Activated effector memory CD4-positive, alpha-beta T cell treated with anti-CD3 and anti-CD28 coated beads, Interleukin-2, amount 50 U/mL, for 16 hours (primary cell): ENCODE measurements at regions not wholly inside any gene's neighbourhood (a gene's known extent, or its start where the extent isn't known, plus 50 kb on each side); places are given as distances from the start of the nearest gene placed in this dataset.

Experiments used
- DNase-seq: peaks from one replicate; pipeline ENCODE4 v3.0.0-alpha.2; 2020

- no peak for DNase-seq
Observed at GRCh38 chrX:140848800-140849199, 139.2 kb downstream of the LINC00632 start.

- DNase-seq = no peak
Observed at GRCh38 chrX:140860718-140861117, 141.7 kb upstream of the SPANXB1 start.

GRCh38 chrX:140866446-140866845 is 135.9 kb upstream of the SPANXB1 start:
- no peak for DNase-seq

GRCh38 chrX:140912606-140913005 is 89.8 kb upstream of the SPANXB1 start:
- DNase-seq = no peak

DNA sequence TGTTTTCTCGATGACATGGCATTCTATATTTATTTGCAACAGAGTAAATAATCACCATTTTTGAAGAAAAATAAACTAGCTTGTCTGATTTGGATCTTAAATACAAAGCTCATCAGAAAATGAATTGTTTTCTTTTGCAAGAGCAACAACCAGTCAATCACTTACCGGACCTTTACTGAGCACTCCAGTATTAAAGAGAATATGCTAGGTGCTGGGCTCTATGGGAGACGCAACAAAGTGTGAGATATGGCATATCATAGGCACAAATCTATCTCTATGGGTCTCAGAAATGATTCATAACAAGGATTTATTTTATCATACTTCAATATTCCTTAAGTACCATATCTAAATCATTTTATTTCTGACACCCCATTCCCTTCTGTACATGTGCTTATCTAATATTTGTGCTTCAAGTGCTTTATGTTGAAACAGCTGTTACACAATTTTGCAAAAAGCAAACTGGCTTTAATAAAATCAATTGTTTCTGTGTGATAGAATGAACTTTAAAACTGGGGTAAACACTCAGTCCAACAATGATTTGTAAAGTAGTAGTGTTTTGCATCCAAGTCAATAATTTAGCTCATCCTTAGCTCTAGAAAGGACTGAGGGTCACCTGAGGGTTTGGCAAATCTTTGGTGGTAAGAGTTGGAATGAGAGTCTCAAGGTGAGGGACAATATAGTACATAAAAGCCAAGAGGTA is 88.4 kb upstream of the SPANXB1 start:
- no peak for DNase-seq

DNA sequence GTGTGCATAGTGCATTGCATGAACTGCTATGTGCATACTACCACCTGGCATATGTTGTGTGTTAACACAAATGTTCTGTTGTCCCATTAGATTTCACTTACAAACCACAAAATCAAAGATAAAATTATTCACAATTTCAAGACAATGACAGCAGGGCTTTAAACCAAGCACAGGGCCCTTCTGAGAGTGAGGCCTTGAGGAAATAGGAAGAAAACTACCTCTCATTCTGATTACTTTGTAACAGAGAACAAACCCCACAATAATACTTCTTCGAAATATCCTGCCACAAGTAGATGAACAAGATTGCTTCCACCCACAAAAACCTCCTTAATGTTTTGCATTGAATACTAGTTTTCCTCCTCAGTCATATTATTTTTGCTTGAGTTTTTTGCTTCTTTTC is 85.5 kb upstream of the SPANXB1 start:
- DNase-seq = no peak

- DNase-seq = no peak
Observed at GRCh38 chrX:140917354-140918115, 84.9 kb upstream of the SPANXB1 start.

DNA sequence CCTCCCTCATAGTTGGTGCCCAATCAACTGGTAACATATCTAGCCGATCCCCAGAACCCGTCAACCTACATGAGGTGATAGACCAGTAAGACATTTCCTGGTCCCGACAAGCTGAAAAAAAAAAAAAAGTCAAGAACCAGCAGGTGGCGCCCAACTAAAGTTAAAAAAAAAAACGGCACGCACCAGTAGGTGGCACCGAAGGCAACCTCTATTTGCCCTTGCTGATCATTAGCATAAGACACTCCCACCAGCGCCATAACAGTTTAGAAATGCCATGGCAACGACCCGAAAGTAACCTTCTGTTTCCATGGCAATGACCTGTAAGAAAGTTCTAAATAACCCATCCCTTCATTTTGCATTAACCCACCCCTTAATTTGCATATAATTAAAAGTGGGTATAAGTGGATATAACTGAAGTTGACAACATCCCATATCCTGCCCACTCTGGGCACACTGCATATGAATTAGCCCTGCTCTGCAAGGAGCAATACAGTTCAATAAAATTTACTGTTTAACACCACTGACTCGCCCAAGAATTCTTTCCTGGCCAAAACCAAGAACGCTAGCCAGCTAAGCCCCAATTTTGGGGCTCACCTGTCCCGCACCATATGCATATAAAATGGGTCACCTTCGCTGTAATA is 83.9 kb upstream of the SPANXB1 start:
- DNase-seq = peak; percentile 63

GRCh38 chrX:140920416-140920815 is 82.0 kb upstream of the SPANXB1 start:
- no peak for DNase-seq

- DNase-seq = no peak
Observed at GRCh38 chrX:140923118-140923517, 79.3 kb upstream of the SPANXB1 start.

DNA sequence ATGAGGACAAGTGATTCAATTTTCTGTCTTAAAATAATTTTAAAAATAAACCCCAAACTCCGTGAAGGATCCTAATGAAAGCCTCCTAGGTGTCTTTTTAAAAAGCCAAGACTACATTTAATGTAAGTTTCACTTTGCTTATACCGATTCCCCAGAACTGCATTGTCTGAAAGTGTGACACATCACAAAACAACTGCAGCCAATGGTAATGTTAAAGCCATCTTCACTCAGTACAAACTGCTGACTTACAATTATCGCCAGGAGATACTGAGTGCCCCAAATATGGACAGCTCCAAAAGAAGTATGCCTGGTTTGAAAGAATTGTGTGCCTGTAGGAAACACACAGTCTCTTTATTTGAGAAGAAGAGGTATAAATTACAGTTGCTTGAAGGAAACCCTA is 73.7 kb upstream of the SPANXB1 start:
- no peak for DNase-seq

DNA sequence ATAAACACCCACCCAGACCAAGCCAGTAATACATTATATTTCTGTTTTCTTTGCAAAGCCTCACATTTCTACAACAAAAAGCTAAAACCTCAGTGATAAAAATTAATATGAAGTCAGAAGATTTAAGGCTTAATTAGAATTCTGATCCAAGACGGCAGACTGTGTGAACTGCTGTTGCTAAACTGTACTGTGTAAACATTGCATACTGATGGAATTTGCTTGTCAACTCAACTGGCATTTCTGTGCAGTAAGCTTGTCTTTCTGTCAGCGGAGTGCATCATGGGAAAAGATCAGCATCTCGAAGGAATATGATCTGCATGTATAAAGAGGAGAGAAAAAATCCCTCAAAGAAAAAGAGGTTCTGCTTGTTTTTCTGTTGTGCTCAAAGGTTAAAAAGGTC is 69.4 kb upstream of the SPANXB1 start:
- DNase-seq = no peak

GRCh38 chrX:140933874-140934655 is 68.3 kb upstream of the SPANXB1 start:
- no peak for DNase-seq

- no peak for DNase-seq
Observed at GRCh38 chrX:140943513-140943912, 58.9 kb upstream of the SPANXB1 start.

GRCh38 chrX:140944710-140945109 is 57.7 kb upstream of the SPANXB1 start:
- DNase-seq = no peak

GRCh38 chrX:140948827-140949226 is 53.6 kb upstream of the SPANXB1 start:
- DNase-seq = no peak

GRCh38 chrX:140949233-140949632 is 53.2 kb upstream of the SPANXB1 start:
- no peak for DNase-seq
